Tibial nerve (tissue), 4 donors: ENCODE measurements at regions not wholly inside any gene's neighbourhood (a gene's known extent, or its start where the extent isn't known, plus 50 kb on each side); places are given as distances from the start of the nearest gene placed in this dataset.

Experiments used
- CTCF ChIP-seq, 5 experiments: fragments of 200-600 bp in 3 of 5; fragments of 450-650 bp in 2 of 5; sonication (generic) in 3 of 5; IDR thresholded peaks; one replicate each; pipeline ENCODE4 v1.5.1; 2016 to 2019; ENCODE audit warnings: antibody characterized with exemption in 5 of 5, mild to moderate bottlenecking in 3 of 5, moderate library complexity in 2 of 5
- EP300 ChIP-seq, 2 donors: sonication (generic); formaldehyde crosslinking; IDR thresholded peaks; one replicate each; pipeline ENCODE4 v1.6.1; 2017; ENCODE audit warnings: antibody characterized with exemption in 2 of 2, mild to moderate bottlenecking in 1 of 2
- POLR2A ChIP-seq, 2 donors: fragments of 450-650 bp; IDR thresholded peaks; one replicate each; pipeline ENCODE4 v1.6.1; 2017; ENCODE audit warnings: antibody characterized with exemption in 2 of 2, mild to moderate bottlenecking in 2 of 2, moderate library complexity in 2 of 2

GRCh38 chrX:115906276-115906675 lies 264.3 kb upstream of the AGTR2 start:
- TF ChIP-seq CTCF (IDR thresholded peaks at IDR 0.05) (no peak), EP300 (IDR thresholded peaks at IDR 0.05) (no peak), POLR2A (IDR thresholded peaks at IDR 0.05) (no peak)
